ENCODE measurements at regions not wholly inside any gene's neighbourhood (a gene's known extent, or its start where the extent isn't known, plus 50 kb on each side); places are given as distances from the start of the nearest gene placed in this dataset.

- TF ChIP-seq CTCF (IDR thresholded peaks at IDR 0.05) = no peak
- Mint-ChIP-seq H3K27ac (no peak overlapping the region), H3K4me1 (ENCODE audit: low read depth) (peaks cover 5% of the 10 kb centered on the region), H3K4me3 (no peak overlapping the region), H3K36me3 (ENCODE audit: low read depth) (no peaks in the 10 kb centered on the region), H3K27me3 (peaks cover 16% of the 10 kb centered on the region), H3K9me3 (no peaks in the 10 kb centered on the region)
- POLR2A ChIA-PET = no interaction called here
- no peak for DNase-seq
- CTCF ChIA-PET = no interaction called here
- intact Hi-C loops (cut with micrococcal nuclease) = no loop called here
- ATAC-seq = no peak
These were observed 66.5 kb upstream of the ACKR3 start for GRCh38 chr2:236503100-236503499.

- no peaks in the 10 kb centered on the region for H3K36me3 Mint-ChIP-seq (ENCODE audit: low read depth)
- TF ChIP-seq CTCF (IDR thresholded peaks at IDR 0.05) = no peak
- peaks cover 17% of the 10 kb centered on the region for H3K27me3 Mint-ChIP-seq
- H3K27ac Mint-ChIP-seq = no peak overlapping the region
- ChIA-PET CTCF (no interaction called here), POLR2A (no interaction called here)
- H3K4me1 Mint-ChIP-seq (ENCODE audit: low read depth) = peaks cover 5% of the 10 kb centered on the region
- H3K4me3 Mint-ChIP-seq = no peak overlapping the region
- ATAC-seq (no peak), DNase-seq (no peak)
- intact Hi-C loops (cut with micrococcal nuclease) = no loop called here
- H3K9me3 Mint-ChIP-seq = no peaks in the 10 kb centered on the region
These were observed 66.0 kb upstream of the ACKR3 start for GRCh38 chr2:236503583-236503982.

- intact Hi-C loops (cut with micrococcal nuclease) = no loop called here
- no peaks in the 10 kb centered on the region for H3K36me3 Mint-ChIP-seq (ENCODE audit: low read depth)
- H3K4me3 Mint-ChIP-seq = no peak overlapping the region
- DNase-seq (no peak), ATAC-seq (no peak)
- H3K9me3 Mint-ChIP-seq = no peaks in the 10 kb centered on the region
- TF ChIP-seq CTCF (IDR thresholded peaks at IDR 0.05) = no peak
- ChIA-PET CTCF (interaction anchor here (12.3 kb wide), 1 partner anchor 64 kb away, joined by 197 read pairs; the partner anchor contains the start of gene ACKR3), POLR2A (no interaction called here)
- peaks cover 17% of the 10 kb centered on the region for H3K27me3 Mint-ChIP-seq
- H3K4me1 Mint-ChIP-seq (ENCODE audit: low read depth) = peaks cover 5% of the 10 kb centered on the region
- no peak overlapping the region for H3K27ac Mint-ChIP-seq
These were observed 64.6 kb upstream of the ACKR3 start for GRCh38 chr2:236505041-236505440.

- no peak for TF ChIP-seq CTCF (IDR thresholded peaks at IDR 0.05)
- no peak for ATAC-seq
- peaks cover 5% of the 10 kb centered on the region for H3K4me1 Mint-ChIP-seq (ENCODE audit: low read depth)
- ChIA-PET POLR2A (no interaction called here), CTCF (interaction anchor here (0.9 to 12.3 kb wide), 2 partner anchors 22 to 64 kb away, joined by 3 to 197 read pairs; partner anchors contain the start of gene ACKR3)
- H3K27me3 Mint-ChIP-seq = peaks cover 15% of the 10 kb centered on the region
- H3K36me3 Mint-ChIP-seq (ENCODE audit: low read depth) = no peaks in the 10 kb centered on the region
- intact Hi-C loops (cut with micrococcal nuclease) = no loop called here
- no peak overlapping the region for H3K4me3 Mint-ChIP-seq
- H3K27ac Mint-ChIP-seq = no peak overlapping the region
- H3K9me3 Mint-ChIP-seq = no peaks in the 10 kb centered on the region
- DNase-seq = no peak
These were observed 64.0 kb upstream of the ACKR3 start for GRCh38 chr2:236505648-236506047.

- Mint-ChIP-seq H3K27me3 (peaks cover 12% of the 10 kb centered on the region), H3K4me1 (ENCODE audit: low read depth) (peaks cover 5% of the 10 kb centered on the region), H3K36me3 (ENCODE audit: low read depth) (no peaks in the 10 kb centered on the region), H3K4me3 (peak overlapping the region; percentile 65), H3K9me3 (no peaks in the 10 kb centered on the region), H3K27ac (no peak overlapping the region)
- no peak for TF ChIP-seq CTCF (IDR thresholded peaks at IDR 0.05)
- ATAC-seq = peak; percentile 91
- ChIA-PET POLR2A (no interaction called here), CTCF (interaction anchor here (12.3 kb wide), 1 partner anchor 62 kb away, joined by 197 read pairs; the partner anchor contains the start of gene ACKR3)
- peak; percentile 78 for DNase-seq
- intact Hi-C loops (cut with micrococcal nuclease) = no loop called here
These were observed 62.1 kb upstream of the ACKR3 start for GRCh38 chr2:236507393-236508085.

Measured in activated CD8-positive, alpha-beta T cell treated with anti-CD3 and anti-CD28 coated beads for 36 hours (primary cell).